ENCODE measurements at regions not wholly inside any gene's neighbourhood (a gene's known extent, or its start where the extent isn't known, plus 50 kb on each side); places are given as distances from the start of the nearest gene placed in this dataset.

GRCh38 chr2:78423631-78424030 is 601.9 kb upstream of the REG3G start:
- no peaks in the 10 kb centered on the region for H3K27me3 ChIP-seq (ENCODE audit: control insufficient read depth in 5 of 5, insufficient read depth in 4 of 5, low read length in 5 of 5)
- H3K9me3 ChIP-seq (ENCODE audit: control insufficient read depth in 5 of 5, low read length in 5 of 5), result no peaks in the 10 kb centered on the region
- no peaks in the 10 kb centered on the region for H3K4me1 ChIP-seq (ENCODE audit: control insufficient read depth in 5 of 5, insufficient read depth in 5 of 5, low read length in 5 of 5)
- H3K9ac ChIP-seq (ENCODE audit: low read length in 5 of 5), result no peak overlapping the region
- no peak overlapping the region for H3K4me3 ChIP-seq (ENCODE audit: low read depth in 1 of 5, low read length in 5 of 5)
- no peak overlapping the region for H3K27ac ChIP-seq (ENCODE audit: low read depth, low read length)
- H3K36me3 ChIP-seq (ENCODE audit: control insufficient read depth in 5 of 5, insufficient read depth in 5 of 5, low read length in 5 of 5), result no peaks in the 10 kb centered on the region

- Histone ChIP-seq H3K27ac (ENCODE audit: low read depth, low read length) (no peak overlapping the region), H3K4me1 (ENCODE audit: control insufficient read depth in 5 of 5, insufficient read depth in 5 of 5, low read length in 5 of 5) (no peaks in the 10 kb centered on the region), H3K9me3 (ENCODE audit: control insufficient read depth in 5 of 5, low read length in 5 of 5) (no peaks in the 10 kb centered on the region), H3K9ac (ENCODE audit: low read length in 5 of 5) (no peak overlapping the region), H3K4me3 (ENCODE audit: low read depth in 1 of 5, low read length in 5 of 5) (no peak overlapping the region), H3K36me3 (ENCODE audit: control insufficient read depth in 5 of 5, insufficient read depth in 5 of 5, low read length in 5 of 5) (no peaks in the 10 kb centered on the region), H3K27me3 (ENCODE audit: control insufficient read depth in 5 of 5, insufficient read depth in 4 of 5, low read length in 5 of 5) (no peaks in the 10 kb centered on the region)
Measured at GRCh38 chr2:78427170-78427569, 598.3 kb upstream of the REG3G start.

GRCh38 chr2:78431241-78431640 is 594.3 kb upstream of the REG3G start:
- Histone ChIP-seq H3K4me1 (ENCODE audit: control insufficient read depth in 5 of 5, insufficient read depth in 5 of 5, low read length in 5 of 5) (no peaks in the 10 kb centered on the region), H3K9ac (ENCODE audit: low read length in 5 of 5) (no peak overlapping the region), H3K27me3 (ENCODE audit: control insufficient read depth in 5 of 5, insufficient read depth in 4 of 5, low read length in 5 of 5) (no peaks in the 10 kb centered on the region), H3K36me3 (ENCODE audit: control insufficient read depth in 5 of 5, insufficient read depth in 5 of 5, low read length in 5 of 5) (no peaks in the 10 kb centered on the region), H3K4me3 (ENCODE audit: low read depth in 1 of 5, low read length in 5 of 5) (no peak overlapping the region), H3K27ac (ENCODE audit: low read depth, low read length) (no peak overlapping the region), H3K9me3 (ENCODE audit: control insufficient read depth in 5 of 5, low read length in 5 of 5) (no peaks in the 10 kb centered on the region)

GRCh38 chr2:78439122-78439521 is 586.4 kb upstream of the REG3G start:
- Histone ChIP-seq H3K9me3 (ENCODE audit: control insufficient read depth in 5 of 5, low read length in 5 of 5) (no peaks in the 10 kb centered on the region), H3K4me3 (ENCODE audit: low read depth in 1 of 5, low read length in 5 of 5) (no peak overlapping the region), H3K27me3 (ENCODE audit: control insufficient read depth in 5 of 5, insufficient read depth in 4 of 5, low read length in 5 of 5) (no peaks in the 10 kb centered on the region), H3K9ac (ENCODE audit: low read length in 5 of 5) (no peak overlapping the region), H3K27ac (ENCODE audit: low read depth, low read length) (no peak overlapping the region), H3K36me3 (ENCODE audit: control insufficient read depth in 5 of 5, insufficient read depth in 5 of 5, low read length in 5 of 5) (no peaks in the 10 kb centered on the region), H3K4me1 (ENCODE audit: control insufficient read depth in 5 of 5, insufficient read depth in 5 of 5, low read length in 5 of 5) (no peaks in the 10 kb centered on the region)

DNA sequence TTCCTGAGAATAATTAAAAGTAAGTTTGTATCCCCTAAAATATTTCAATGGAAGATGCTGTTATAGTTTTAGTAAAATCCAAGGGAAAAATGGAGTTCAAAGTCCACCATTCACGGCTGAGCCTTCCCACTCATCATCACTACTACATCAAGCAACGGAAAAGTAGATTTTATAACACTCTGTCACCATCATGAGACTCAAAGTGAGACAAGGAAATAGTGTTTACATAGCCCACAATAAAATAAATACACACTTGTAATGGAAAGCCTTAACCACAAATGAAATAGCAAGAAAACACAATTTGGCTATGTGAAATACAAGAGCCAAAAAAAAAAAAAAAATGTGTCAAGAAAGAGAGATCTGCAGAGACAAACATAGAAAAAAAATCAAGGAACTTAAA is 569.9 kb upstream of the REG3G start:
- H3K9ac ChIP-seq (ENCODE audit: low read length in 5 of 5), result no peak overlapping the region
- H3K36me3 ChIP-seq (ENCODE audit: control insufficient read depth in 5 of 5, insufficient read depth in 5 of 5, low read length in 5 of 5), result no peaks in the 10 kb centered on the region
- H3K4me1 ChIP-seq (ENCODE audit: control insufficient read depth in 5 of 5, insufficient read depth in 5 of 5, low read length in 5 of 5), result no peaks in the 10 kb centered on the region
- H3K4me3 ChIP-seq (ENCODE audit: low read depth in 1 of 5, low read length in 5 of 5), result no peak overlapping the region
- no peaks in the 10 kb centered on the region for H3K9me3 ChIP-seq (ENCODE audit: control insufficient read depth in 5 of 5, low read length in 5 of 5)
- no peaks in the 10 kb centered on the region for H3K27me3 ChIP-seq (ENCODE audit: control insufficient read depth in 5 of 5, insufficient read depth in 4 of 5, low read length in 5 of 5)
- H3K27ac ChIP-seq (ENCODE audit: low read depth, low read length), result no peak overlapping the region

DNA sequence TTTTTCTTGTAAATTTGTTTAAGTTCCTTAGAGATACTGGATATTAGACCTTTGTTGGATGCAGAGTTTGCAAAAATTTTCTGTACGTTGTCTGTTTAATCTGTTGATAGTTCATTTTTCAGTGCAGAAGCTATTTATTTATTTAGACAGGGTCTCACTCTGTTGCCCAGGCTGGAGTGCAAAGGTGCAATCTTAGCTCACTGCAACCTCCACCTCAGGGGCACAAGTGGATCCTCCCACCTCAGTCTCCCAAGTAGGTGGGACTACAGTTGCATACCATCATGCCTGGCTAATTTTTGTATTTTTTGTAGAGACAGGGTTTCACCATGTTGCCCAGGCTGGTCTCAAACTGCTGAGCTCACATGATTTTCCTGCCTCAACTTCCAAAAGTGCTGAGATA is 568.2 kb upstream of the REG3G start:
- Histone ChIP-seq H3K4me1 (ENCODE audit: control insufficient read depth in 5 of 5, insufficient read depth in 5 of 5, low read length in 5 of 5) (no peaks in the 10 kb centered on the region), H3K9ac (ENCODE audit: low read length in 5 of 5) (no peak overlapping the region), H3K36me3 (ENCODE audit: control insufficient read depth in 5 of 5, insufficient read depth in 5 of 5, low read length in 5 of 5) (no peaks in the 10 kb centered on the region), H3K4me3 (ENCODE audit: low read depth in 1 of 5, low read length in 5 of 5) (no peak overlapping the region), H3K27ac (ENCODE audit: low read depth, low read length) (no peak overlapping the region), H3K9me3 (ENCODE audit: control insufficient read depth in 5 of 5, low read length in 5 of 5) (no peaks in the 10 kb centered on the region), H3K27me3 (ENCODE audit: control insufficient read depth in 5 of 5, insufficient read depth in 4 of 5, low read length in 5 of 5) (no peaks in the 10 kb centered on the region)

DNA sequence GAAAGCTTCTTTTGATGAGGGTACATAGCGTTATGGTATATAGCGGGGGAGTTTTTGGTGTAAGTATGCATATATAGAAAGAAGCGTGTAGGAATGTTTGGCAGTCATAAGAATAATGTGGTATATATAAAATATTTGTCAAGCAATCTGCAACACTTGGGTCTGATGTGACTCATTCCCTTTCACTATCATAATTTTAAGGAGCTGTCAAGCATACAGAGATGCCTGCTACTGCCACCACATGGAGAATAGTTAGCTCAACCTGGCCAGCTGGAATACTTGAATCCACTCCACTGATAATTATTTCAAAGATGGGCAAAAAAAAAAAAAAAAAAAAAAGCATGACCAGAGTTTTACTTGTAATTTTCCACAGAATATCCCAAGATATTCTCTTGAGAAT is 559.8 kb upstream of the REG3G start:
- H3K9ac ChIP-seq (ENCODE audit: low read length in 5 of 5), result no peak overlapping the region
- H3K4me3 ChIP-seq (ENCODE audit: low read depth in 1 of 5, low read length in 5 of 5), result no peak overlapping the region
- no peaks in the 10 kb centered on the region for H3K36me3 ChIP-seq (ENCODE audit: control insufficient read depth in 5 of 5, insufficient read depth in 5 of 5, low read length in 5 of 5)
- no peaks in the 10 kb centered on the region for H3K9me3 ChIP-seq (ENCODE audit: control insufficient read depth in 5 of 5, low read length in 5 of 5)
- H3K4me1 ChIP-seq (ENCODE audit: control insufficient read depth in 5 of 5, insufficient read depth in 5 of 5, low read length in 5 of 5), result no peaks in the 10 kb centered on the region
- no peak overlapping the region for H3K27ac ChIP-seq (ENCODE audit: low read depth, low read length)
- no peaks in the 10 kb centered on the region for H3K27me3 ChIP-seq (ENCODE audit: control insufficient read depth in 5 of 5, insufficient read depth in 4 of 5, low read length in 5 of 5)

DNA sequence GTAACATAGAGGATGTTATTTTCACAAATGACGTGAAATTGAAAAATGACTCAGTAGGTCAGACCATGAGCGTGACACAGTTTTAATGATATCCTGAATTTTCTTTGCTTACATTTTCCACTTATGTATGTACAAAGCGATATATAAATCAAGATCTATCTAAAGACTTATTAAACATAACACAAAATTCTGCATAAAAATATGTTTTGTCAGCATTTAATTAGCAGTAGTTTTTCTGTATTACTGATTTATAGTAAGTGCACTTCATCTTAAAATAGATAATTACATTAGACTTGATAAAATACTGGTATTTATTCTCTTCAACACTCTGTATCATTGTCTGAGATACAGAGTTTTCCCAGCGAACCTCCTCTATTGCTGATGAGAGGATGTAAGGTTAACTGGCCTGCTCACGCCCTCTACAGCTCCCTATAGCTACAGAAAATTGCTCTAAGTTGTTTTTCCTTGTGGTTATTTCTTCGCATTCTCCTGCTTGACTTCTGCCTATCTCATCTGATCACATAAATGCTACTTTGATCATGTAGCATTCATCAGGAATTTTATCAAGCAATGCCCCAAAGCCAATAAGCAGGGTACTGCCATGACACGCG is 548.8 kb upstream of the REG3G start:
- no peak overlapping the region for H3K9ac ChIP-seq (ENCODE audit: low read length in 5 of 5)
- no peaks in the 10 kb centered on the region for H3K36me3 ChIP-seq (ENCODE audit: control insufficient read depth in 5 of 5, insufficient read depth in 5 of 5, low read length in 5 of 5)
- no peak overlapping the region for H3K27ac ChIP-seq (ENCODE audit: low read depth, low read length)
- no peaks in the 10 kb centered on the region for H3K4me1 ChIP-seq (ENCODE audit: control insufficient read depth in 5 of 5, insufficient read depth in 5 of 5, low read length in 5 of 5)
- H3K4me3 ChIP-seq (ENCODE audit: low read depth in 1 of 5, low read length in 5 of 5), result no peak overlapping the region
- H3K9me3 ChIP-seq (ENCODE audit: control insufficient read depth in 5 of 5, low read length in 5 of 5), result no peaks in the 10 kb centered on the region
- no peaks in the 10 kb centered on the region for H3K27me3 ChIP-seq (ENCODE audit: control insufficient read depth in 5 of 5, insufficient read depth in 4 of 5, low read length in 5 of 5)

- no peaks in the 10 kb centered on the region for H3K9me3 ChIP-seq (ENCODE audit: control insufficient read depth in 5 of 5, low read length in 5 of 5)
- no peaks in the 10 kb centered on the region for H3K4me1 ChIP-seq (ENCODE audit: control insufficient read depth in 5 of 5, insufficient read depth in 5 of 5, low read length in 5 of 5)
- H3K27ac ChIP-seq (ENCODE audit: low read depth, low read length), result no peak overlapping the region
- H3K9ac ChIP-seq (ENCODE audit: low read length in 5 of 5), result no peak overlapping the region
- no peak overlapping the region for H3K4me3 ChIP-seq (ENCODE audit: low read depth in 1 of 5, low read length in 5 of 5)
- H3K36me3 ChIP-seq (ENCODE audit: control insufficient read depth in 5 of 5, insufficient read depth in 5 of 5, low read length in 5 of 5), result no peaks in the 10 kb centered on the region
- H3K27me3 ChIP-seq (ENCODE audit: control insufficient read depth in 5 of 5, insufficient read depth in 4 of 5, low read length in 5 of 5), result no peaks in the 10 kb centered on the region
Measured at GRCh38 chr2:78486565-78486964, 538.9 kb upstream of the REG3G start.

- H3K9ac ChIP-seq (ENCODE audit: low read length in 5 of 5), result no peak overlapping the region
Measured at GRCh38 chr2:78498125-78498524, 527.4 kb upstream of the REG3G start.

DNA sequence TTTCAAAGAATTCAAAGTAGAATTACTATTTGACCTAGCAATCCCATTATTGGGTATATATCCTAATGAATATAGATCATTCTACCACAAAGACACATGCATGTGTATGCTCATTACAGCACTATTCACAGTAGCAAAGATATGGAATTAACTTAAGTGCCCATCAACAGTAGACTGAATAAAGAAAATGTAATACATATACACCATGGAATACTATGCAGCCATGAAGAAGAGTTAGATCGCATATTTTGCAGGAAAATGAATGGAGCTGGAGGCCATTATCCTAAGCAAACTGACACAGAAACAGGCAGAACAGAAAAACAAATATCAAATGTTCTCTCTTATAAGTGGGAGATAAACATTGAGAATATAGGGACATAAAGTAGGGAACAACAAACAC is 519.2 kb upstream of the REG3G start:
- H3K9me3 ChIP-seq (ENCODE audit: control insufficient read depth in 5 of 5, low read length in 5 of 5), result peaks cover 0 to 6% (median 2%) of the 10 kb centered on the region in 5 donors
- H3K9ac ChIP-seq (ENCODE audit: low read length in 5 of 5), result no peak overlapping the region
- H3K27me3 ChIP-seq (ENCODE audit: control insufficient read depth in 5 of 5, insufficient read depth in 4 of 5, low read length in 5 of 5), result no peaks in the 10 kb centered on the region
- H3K36me3 ChIP-seq (ENCODE audit: control insufficient read depth in 5 of 5, insufficient read depth in 5 of 5, low read length in 5 of 5), result no peaks in the 10 kb centered on the region
- no peak overlapping the region for H3K4me3 ChIP-seq (ENCODE audit: low read depth in 1 of 5, low read length in 5 of 5)
- no peaks in the 10 kb centered on the region for H3K4me1 ChIP-seq (ENCODE audit: control insufficient read depth in 5 of 5, insufficient read depth in 5 of 5, low read length in 5 of 5)
- H3K27ac ChIP-seq (ENCODE audit: low read depth, low read length), result no peak overlapping the region

More at GRCh38 chr2:78498125-78498524, 527.4 kb upstream of the REG3G start:
- Histone ChIP-seq H3K9me3 (ENCODE audit: control insufficient read depth in 5 of 5, low read length in 5 of 5) (peaks cover 0 to 11% (median 3%) of the 10 kb centered on the region in 5 donors), H3K27ac (ENCODE audit: low read depth, low read length) (no peak overlapping the region), H3K4me1 (ENCODE audit: control insufficient read depth in 5 of 5, insufficient read depth in 5 of 5, low read length in 5 of 5) (no peaks in the 10 kb centered on the region), H3K4me3 (ENCODE audit: low read depth in 1 of 5, low read length in 5 of 5) (no peak overlapping the region), H3K36me3 (ENCODE audit: control insufficient read depth in 5 of 5, insufficient read depth in 5 of 5, low read length in 5 of 5) (no peaks in the 10 kb centered on the region), H3K27me3 (ENCODE audit: control insufficient read depth in 5 of 5, insufficient read depth in 4 of 5, low read length in 5 of 5) (no peaks in the 10 kb centered on the region)

Measured in subcutaneous abdominal adipose tissue (tissue), 5 donors.